GM06990 (cell line): ENCODE measurements at regions not wholly inside any gene's neighbourhood (a gene's known extent, or its start where the extent isn't known, plus 50 kb on each side); places are given as distances from the start of the nearest gene placed in this dataset.

Experiments used
- DNase-seq: peaks from one replicate; pipeline ENCODE4 v3.0.0-alpha.2; 2011; ENCODE audit not compliant: insufficient read length; ENCODE audit errors: extremely low read depth
- H3K27me3 ChIP-seq: replicated peaks from 2 replicates; pipeline ENCODE4 v1.6.0; 2011; ENCODE audit warnings: low read length; ENCODE audit not compliant: control insufficient read depth, insufficient read depth
- H3K36me3 ChIP-seq: 2 replicates; pipeline ENCODE4 v1.5.1; 2011; ENCODE audit warnings: low read length; ENCODE audit not compliant: control insufficient read depth, insufficient read depth
- H3K4me3 ChIP-seq: replicated peaks from 2 replicates; pipeline ENCODE4 v1.5.1; 2011; ENCODE audit warnings: low read depth, mild to moderate bottlenecking, control low read depth, low read length
- CTCF ChIP-seq: IDR thresholded peaks from 2 replicates; pipeline ENCODE4 v1.5.1; 2011; ENCODE audit warnings: low read length, control low read depth, mild to moderate bottlenecking, inconsistent platforms; ENCODE audit not compliant: insufficient read depth, poor library complexity, severe bottlenecking

DNA sequence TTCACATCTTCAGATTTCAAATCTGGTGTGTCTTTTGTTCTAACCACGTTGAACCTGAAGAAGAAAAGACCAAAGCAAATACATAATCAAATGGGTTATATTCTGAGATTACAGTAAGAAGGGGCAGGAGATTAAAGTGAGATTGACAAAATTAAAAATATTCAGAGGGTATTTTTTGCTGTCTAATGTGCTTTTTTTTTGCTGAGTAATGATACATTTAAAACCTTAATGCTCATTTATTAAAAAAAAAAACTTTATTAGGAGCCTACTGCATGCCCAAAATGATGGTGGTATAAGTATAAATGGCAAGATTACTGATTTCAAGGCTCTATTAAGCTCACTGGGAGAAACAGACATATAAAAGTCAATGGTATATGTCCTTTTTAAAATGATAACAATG lies 459.4 kb downstream of the FGF9 start:
- no peaks in the 10 kb centered on the region for H3K36me3 ChIP-seq
- no peak overlapping the region for H3K4me3 ChIP-seq
- TF ChIP-seq CTCF = no peak
- DNase-seq = no peak
- no peaks in the 10 kb centered on the region for H3K27me3 ChIP-seq

GRCh38 chr13:22134261-22134660 lies 463.4 kb downstream of the FGF9 start:
- Histone ChIP-seq H3K27me3 (no peaks in the 10 kb centered on the region), H3K36me3 (no peaks in the 10 kb centered on the region), H3K4me3 (no peak overlapping the region)
- DNase-seq = no peak
- no peak for TF ChIP-seq CTCF

GRCh38 chr13:22135446-22135845 lies 464.6 kb downstream of the FGF9 start:
- Histone ChIP-seq H3K27me3 (no peaks in the 10 kb centered on the region), H3K36me3 (no peaks in the 10 kb centered on the region), H3K4me3 (no peak overlapping the region)
- no peak for TF ChIP-seq CTCF
- no peak for DNase-seq

DNA sequence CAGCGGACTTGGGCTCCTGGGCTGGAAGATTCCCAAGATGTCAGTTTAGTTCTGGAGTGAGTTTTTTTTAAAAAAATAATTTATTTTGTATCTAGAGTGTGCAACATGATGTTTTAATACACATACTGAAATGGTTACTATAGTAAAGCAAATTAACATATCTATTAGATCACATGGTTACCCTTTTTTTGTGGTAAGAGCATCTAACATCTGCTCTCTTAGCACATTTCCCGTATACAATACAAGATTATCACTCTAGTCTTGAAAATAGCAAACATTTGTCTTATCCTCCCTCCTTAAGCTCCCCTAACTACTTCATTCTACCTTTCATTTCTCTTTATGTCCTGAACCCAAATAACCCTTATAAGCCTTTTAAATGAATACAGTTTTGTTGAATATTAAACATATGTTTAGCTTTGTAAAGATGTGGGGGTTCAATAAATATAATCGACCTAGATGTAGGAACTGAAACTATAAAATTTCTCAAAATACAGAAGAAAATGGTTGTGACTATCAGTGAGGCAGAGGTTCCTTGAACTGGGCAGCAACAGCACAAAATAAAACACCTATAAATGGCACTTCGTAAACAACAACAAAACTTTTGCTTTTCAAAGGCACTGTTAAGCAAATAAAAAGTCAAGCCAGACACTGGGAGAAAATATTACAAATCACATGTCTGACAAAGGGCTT lies 466.6 kb downstream of the FGF9 start:
- Histone ChIP-seq H3K27me3 (no peaks in the 10 kb centered on the region), H3K36me3 (no peaks in the 10 kb centered on the region)
- DNase-seq = no peak

GRCh38 chr13:22138947-22139346 lies 468.1 kb downstream of the FGF9 start:
- Histone ChIP-seq H3K4me3 (no peak overlapping the region), H3K36me3 (no peaks in the 10 kb centered on the region), H3K27me3 (no peaks in the 10 kb centered on the region)
- no peak for DNase-seq
- TF ChIP-seq CTCF = no peak

More for the DNA sequence above, 466.6 kb downstream of the FGF9 start:
- no peak overlapping the region for H3K4me3 ChIP-seq
- TF ChIP-seq CTCF = no peak

DNA sequence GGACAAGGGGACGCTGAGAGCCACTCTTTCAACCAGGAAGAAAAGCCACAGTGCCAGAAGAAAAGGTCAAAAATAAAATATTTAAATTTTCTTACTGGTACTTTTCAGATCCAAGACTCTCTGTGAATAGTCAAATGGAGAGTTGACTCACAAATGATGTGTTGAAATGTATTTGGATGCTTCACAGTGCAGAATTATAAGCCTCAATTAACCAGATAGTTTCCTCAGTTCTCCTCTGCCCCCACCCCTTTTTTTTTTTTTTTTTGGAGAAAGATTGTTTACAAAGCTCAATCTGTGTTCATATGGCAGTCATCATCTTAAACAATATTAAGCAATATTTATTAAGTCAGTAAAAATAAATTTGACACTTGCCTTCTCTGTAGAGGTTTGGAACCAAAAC lies 470.8 kb downstream of the FGF9 start:
- Histone ChIP-seq H3K4me3 (no peak overlapping the region), H3K36me3 (no peaks in the 10 kb centered on the region), H3K27me3 (no peaks in the 10 kb centered on the region)
- DNase-seq = no peak
- no peak for TF ChIP-seq CTCF
